GM21381 (cell line): ENCODE measurements at regions not wholly inside any gene's neighbourhood (a gene's known extent, or its start where the extent isn't known, plus 50 kb on each side); places are given as distances from the start of the nearest gene placed in this dataset.
"Not testable (repeated sequence)": the region's sequence is repeated elsewhere in the genome, so short reads cannot be mapped to it uniquely, and the experiment has no call there.

Experiments
- ATAC-seq: cut with Tn5 transposase; IDR thresholded peaks from one replicate; pipeline ENCODE4 v1.9.1; 2021; ENCODE audit warnings: mild to moderate bottlenecking, moderate library complexity; ENCODE audit not compliant: unreplicated experiment

DNA sequence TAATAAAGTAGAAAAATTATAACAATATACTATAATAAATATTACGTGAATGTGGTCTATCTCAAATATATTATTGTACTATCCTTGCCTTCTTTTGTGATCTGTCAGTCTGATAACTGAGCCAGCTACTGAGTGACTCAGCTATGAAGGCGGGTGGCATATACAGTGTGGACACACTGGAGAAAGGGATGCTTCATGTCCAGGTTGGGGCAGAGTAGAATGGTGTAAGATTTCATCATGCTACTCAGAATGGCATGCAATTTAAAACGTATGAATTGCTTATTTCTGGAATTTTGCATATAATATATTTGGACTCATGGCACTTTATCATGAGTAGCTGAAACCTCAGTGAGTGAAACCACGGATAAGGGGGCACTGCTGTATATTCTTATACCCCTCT is 172.9 kb upstream of the TBC1D5 start:
- no peak for ATAC-seq

DNA sequence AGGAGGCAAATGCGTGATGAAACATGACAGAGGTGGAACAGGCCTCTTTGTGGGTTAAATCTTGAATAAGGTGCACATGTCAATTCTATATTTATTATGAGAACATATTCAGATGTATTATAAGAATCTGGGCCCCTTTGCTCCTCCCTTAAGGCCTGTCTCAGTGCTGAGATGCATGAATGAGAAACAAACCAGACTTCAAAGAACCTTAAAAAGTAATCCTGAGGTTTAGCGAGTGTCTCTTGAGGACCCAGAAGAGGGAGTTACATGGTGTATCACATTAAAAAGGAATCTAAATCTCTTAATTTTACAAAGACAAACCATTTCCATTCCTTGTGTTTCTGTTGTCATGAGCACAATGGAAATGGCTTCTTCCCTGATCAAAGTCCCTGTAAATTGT is 170.9 kb upstream of the TBC1D5 start:
- ATAC-seq: no peak

DNA sequence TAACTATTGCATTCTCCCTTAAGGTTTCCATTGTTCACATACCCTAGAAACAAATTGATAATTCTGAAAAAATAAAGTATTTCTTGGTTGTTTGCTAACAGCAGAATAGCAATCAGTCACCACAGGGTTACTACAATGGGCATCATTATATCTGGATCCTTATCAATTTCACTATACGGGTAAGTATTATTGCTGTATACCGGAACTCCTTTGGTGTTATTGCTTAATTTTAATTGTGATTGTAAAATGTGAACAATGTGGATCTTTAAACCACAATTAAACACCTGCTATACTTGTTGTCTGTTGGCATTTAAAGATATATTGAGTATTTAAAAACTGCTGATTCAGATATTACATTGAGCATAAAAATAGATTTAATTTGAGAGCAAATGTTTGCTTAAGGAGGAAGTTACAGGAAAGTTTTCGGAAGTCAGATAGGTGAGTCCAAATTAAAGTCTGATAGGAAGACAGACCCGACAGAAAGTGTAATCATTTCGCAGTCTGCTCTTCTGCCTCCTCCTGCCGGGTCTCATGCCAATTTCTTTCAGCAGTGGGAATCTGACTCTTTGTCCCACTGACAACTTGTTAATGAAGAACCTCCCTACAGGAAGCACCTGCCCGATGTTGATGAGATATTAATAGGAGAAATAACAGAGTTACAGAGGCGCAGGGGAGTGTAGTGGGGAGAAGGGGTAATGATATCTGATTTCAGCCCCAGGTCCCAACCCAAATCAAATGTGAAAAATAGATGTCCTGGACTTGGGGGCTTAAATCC is 169.7 kb upstream of the TBC1D5 start:
- no peak for ATAC-seq

DNA sequence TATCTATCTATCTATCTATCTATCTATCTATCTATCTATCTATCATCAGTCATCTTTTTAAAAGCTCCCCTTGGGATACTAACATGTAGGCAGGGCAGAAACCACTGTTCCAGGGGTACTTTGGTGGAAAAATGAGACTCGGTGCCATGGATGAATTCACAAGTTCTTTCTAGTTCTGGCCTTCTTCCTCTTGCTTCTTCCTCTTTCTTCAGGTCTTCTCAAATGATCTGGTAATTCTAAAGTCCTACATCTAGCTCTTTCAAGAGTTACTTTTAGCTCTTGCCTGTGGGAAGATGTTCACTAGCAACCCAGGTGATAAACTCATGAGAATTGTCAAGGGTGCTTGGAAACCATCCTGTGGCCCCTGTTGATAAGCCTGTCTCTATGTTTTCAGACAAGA is 168.5 kb upstream of the TBC1D5 start:
- ATAC-seq: no peak

DNA sequence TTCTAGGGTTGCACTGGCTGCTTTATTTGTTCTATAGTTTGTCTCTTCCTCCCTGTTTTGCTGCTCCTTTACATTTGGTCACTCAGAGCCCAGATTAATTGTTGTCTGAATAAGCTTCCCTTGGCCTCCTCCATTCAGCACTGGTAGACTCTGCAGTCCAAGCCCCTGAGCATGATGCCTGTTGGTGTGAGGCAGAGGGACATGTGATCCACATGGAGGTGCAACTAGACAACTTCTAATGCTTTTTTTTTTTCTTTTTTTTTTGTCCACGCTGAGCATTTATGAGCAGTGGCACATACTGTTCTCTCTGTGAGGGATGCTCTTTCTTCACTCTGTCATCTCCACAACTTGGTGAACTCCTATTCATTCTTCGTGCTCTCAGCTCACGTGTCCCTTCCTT is 167.3 kb upstream of the TBC1D5 start:
- no peak for ATAC-seq

DNA sequence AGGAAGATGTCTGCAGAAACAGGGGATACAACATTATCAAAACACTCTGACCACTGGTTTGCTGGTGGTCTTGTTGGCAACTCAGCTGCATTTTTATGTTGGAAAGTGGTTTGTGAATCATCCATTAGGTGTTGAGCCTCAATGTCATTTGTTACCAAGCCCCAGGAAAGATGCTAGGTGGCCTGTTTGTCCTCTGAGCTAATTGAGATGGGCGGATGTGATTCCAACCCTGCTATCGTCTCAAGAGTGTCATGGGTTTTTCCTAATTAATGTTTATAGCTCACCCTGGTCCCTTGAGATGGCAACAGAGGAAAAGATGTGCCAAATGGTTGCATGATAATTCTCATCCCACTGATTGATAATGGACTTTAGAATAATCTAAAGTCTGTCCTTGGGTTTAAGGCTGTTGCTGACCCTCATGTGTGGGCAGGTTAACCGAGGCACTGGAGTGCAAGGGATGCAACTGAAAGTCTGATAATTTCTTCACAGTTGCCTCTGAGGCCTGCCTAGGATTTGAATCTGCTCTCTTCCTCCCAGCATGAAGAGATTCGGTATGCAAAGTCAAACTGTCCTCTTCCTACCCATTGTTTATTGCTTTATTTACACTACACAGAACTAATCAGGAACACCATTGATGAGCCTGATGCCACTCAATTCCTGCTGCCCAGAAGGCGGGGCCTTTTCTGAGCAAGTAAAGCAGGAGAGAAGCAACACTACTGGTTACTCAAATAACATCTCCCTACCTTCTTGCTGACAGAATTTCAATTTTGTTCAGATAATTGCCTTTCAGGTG is 166.2 kb upstream of the TBC1D5 start:
- no peak for ATAC-seq

DNA sequence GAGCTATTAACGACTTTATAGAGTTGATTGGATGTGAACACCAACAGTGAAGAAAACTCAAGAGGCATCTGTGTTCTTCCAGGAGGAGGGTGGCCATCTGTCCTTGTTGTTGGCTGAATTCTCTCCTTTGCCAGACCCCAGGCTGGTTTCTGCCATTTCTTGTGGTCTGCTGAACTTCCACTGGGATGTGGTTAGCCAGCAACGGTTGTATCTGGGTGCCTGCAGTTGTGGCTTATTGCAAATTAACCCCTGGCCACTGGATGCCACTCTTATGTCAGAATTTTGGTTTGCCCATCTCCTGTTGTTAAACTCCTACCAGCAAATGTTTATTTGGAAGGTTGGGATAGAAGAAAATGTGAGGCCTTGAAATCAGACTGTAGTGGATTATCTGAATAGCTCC is 163.6 kb upstream of the TBC1D5 start:
- no peak for ATAC-seq

DNA sequence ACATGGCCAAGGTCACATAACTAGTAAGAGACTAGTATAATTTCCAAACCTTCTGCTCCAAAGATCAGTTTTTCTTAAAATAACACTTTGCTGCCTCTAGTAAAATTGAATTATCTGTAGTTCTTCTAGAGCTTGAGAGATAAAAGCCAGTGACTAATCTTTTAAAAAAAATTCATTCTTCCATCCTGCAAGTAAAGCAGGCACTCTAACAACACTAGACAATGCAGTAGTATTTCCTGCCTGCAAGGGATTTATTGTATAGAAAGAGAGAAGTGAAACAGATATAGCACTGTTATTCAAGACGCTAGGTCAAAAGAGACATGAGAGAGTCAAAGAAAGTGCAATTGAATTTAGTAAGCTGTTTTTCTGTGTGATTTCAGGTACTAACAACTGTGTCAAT is 159.5 kb upstream of the TBC1D5 start:
- peak; percentile 74 for ATAC-seq

DNA sequence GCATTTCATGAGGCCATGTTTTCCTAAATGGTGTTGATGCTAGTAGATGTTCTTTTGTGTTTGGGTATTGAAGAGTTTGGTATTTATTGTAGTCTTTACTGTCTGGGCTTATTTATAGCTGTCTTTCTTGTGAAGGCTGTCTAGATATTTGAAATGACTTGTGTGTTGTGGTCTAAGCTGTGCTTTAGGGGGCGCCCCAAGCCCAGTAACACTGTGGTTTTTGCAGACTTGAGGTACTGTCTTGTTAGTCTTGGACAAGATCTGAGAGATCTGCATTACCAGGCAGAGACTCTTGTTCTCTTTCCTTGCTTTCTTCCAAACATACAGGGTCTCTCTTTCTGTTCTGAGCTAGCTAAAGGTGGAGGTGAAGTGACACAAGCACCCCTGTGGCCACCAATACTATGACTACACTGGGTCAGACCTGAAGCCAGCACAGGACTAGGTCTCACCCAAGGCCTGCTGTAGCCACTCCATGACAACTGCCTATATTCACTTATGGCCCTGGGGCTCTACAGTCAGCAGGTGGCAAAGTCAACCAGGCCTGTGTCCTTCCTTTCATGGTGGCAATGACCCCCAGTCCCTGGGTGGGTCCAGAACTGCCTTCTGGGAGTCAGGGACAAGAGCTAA is 152.1 kb upstream of the TBC1D5 start:
- ATAC-seq: peak; percentile 78

DNA sequence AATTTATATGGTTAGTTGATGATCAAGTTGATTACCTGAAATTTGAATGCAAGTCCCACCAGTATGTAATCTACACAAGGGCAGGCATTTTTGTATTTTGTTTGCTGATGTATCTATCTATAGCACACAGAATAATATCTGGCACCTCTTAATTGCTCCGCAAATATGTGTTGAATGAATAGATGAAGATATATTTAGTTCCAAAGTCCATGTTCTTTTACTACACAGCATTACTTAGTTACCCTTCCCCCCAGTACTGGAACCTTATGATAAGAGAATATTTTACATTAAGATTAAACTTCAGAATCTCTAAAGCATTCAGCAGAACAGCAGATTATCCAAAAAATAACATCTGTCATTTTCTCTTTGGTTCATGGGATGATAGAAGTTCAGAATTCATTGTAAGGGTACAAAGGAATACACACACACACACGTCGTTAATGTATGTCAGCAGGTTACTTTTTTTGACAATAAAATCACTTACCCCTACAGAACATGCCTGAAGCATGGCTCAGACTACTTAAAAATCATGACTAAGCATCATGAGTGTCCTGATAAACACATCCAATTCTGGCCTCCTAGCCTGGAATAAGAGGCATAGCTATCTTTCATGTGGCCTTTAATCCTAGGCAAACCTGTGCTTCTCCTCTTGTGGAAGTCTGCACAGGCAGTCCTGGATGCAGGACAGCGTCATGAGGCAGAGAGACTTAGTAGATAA is 148.9 kb upstream of the TBC1D5 start:
- no peak for ATAC-seq

DNA sequence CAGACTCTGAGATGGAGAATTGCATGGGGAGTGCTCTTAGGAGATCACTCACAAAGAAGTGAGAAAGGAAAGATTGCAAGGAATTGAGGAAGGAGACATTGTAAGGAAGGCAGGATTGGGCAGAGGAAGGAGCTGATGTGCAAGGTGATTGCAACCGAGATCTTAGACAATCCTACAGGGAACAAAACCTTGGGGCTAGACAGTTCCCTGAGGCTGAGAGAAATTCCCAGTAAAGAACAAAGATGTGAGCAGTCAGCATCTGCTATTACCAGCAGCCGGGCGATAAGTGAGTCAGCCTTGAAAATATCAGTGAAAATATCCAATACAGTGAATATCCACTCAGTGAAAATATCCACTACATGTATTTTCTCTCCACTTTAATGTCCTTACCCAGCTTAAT is 143.6 kb upstream of the TBC1D5 start:
- ATAC-seq: no peak

DNA sequence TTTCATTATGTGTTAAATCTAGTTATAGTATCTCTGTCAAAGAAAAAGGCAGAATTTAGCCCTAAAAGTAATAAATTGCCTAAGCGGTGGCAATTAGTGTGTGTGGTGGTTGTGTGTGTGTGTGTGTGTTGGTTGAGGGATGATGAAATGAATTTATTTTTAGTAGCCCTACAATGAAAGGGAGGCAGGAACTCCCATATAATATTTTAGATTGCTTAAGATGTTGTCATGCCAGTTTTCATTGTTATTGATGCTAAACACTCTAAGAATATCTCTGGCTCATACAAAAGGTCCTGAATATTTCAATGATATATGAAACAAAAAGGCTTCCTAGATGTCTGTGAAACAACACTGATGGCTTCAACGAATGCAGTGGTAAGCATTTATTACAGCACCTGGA is 140.6 kb upstream of the TBC1D5 start:
- no peak for ATAC-seq

DNA sequence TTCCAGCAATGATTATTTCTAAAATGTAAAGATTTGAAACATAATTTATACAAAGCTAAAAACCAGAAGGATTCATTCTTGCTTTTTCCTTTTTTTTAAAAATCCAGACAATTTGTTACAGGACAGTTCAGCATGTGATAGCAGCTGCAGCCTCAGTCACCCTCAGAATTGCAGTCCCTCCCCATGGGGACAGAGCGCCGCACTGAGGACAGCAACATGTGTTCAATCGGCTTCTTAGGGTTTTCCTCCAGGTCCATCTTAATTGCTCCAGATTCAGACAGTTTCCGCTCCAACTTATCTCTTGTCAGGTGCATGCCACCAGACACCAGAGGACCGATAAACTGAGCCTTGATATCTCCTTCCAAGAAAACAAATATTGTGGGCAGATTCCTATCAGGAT is 134.9 kb upstream of the TBC1D5 start:
- ATAC-seq: no peak

DNA sequence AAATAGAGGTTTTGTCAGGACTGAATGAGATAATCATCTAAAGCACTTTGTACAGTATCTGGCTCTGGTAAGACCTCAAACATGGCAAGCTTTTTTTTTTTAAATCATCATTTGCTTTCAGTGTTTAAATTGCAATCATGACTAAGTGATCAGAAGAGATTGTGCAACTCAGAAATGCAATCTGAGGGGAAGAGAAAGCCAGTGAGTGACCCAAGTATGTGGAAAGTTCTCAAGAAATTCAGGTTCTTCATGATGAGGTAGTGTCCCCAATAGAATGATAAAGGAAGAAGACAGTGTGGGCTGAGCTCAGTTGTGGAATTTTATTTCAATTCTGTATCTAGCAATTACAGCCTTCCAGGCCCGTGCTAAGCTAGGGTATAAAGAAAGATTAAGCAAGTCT is 132.2 kb upstream of the TBC1D5 start:
- no peak for ATAC-seq

DNA sequence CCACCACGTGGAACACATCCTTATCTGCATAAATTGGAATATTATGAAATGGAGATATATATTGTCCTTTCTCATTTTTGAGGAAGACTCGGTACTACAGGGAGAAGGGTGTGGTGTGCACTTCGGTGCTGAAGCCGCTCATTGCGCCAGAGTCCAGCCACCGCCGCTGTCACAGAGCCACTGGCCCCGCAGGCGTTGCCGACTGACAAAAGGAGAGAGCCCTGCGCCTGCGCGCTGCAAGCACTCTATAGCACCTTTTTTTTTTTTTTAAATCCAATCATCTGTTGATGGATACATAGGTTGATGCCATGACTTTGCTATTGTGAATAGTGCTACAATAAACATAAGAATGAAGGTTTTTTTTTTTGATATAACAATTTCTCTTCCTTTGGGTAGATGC is 130.0 kb upstream of the TBC1D5 start:
- ATAC-seq: no peak

DNA sequence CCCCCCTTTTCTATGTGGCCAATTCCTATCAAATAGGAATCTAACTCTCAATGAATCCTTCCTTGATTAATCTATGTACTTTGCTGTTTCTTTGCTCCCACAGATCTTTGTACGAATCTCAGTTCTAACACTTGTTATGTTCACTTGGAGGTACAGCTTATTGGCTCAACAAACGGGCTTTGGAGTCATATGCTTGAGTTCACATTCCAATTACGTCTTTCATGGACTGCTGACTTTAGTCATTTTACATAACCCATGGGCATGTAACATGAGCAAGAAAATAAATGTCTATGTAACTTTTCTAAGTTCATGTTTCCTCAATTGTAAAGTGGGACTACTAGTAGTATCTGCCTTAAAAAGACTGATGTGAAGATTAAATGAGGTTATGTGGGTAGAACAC is 123.2 kb upstream of the TBC1D5 start:
- no peak for ATAC-seq

DNA sequence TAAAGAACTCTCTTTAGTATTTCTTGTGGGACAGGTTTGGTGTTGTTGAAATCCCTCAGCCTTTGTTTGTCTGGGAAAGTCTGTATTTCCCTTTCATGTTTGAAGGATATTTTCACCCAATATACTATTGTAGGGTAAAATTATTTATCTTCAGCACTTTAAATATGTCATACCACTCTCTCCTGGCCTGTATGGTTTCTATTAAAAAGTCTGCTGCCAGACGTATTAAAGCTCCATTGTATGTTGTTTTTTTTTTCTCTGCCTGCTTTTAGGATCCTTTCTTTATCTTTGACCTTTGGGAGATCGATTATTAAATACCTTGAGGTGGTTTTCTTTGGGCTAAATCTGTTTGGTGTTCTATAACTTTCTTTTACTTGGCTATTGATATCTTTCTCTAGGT is 119.0 kb upstream of the TBC1D5 start:
- no peak for ATAC-seq

DNA sequence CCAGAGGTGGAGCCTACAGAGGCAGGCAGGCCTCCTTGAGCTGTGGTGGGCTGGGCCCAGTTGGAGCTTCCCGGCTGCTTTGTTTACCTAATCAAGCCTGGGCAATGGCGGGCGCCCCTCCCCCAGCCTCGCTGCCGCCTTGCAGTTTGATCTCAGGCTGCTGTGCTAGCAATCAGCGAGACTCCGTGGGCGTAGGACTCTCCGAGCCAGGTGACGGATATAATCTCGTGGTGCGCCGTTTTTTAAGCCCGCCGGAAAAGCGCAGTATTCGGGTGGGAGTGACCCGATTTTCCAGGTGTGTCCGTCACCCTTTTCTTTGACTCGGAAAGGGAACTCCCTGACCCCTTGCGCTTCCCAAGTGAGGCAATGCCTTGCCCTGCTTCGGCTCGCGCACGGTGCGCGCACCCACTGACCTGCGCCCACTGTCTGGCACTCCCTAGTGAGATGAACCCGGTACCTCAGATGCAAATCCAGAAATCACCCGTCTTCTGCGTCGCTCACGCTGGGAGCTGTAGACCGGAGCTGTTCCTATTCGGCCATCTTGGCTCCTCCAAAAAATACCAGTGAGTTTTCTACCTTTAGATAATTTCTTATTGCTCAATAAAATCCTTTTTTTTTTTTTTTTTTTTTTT is 118.5 kb upstream of the TBC1D5 start:
- ATAC-seq: not testable (repeated sequence)

DNA sequence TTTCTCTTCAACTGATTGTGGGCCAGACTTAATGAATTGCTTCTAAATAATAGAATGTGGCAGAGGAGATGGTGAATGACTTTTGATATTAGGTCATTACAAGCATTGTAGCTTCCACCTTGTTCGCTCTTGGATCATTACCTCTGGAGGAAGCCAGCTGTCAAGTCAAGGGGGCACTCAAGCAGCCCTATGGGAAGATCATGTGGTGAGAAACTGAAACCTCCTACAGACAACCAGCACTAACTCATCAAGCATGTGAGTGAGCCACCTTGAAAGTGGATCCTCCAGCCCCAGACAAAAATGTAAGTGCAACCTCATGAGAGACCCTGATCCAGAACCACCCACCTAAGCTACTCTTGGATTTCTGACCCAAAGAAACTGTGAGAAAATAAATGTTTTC is 109.8 kb upstream of the TBC1D5 start:
- ATAC-seq: peak; percentile 84

DNA sequence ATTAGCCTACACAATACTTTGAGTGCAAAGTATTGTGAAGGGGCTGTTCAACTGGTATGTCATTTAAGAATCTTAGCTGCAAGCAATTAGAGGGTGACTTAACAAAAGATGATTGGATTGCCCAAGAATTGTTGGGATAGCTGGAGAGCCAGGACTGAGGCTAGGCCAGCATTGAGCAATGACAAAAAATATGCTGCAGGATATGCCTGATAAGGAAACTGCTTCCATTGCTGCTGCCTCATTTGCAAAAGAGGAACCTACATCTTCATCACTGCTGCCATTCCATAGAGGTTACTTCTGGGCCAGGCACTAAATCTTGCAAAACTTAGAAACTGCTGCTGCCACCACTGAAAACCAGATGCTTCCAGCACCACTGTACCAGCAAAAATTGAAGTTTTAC is 108.0 kb upstream of the TBC1D5 start:
- no peak for ATAC-seq

DNA sequence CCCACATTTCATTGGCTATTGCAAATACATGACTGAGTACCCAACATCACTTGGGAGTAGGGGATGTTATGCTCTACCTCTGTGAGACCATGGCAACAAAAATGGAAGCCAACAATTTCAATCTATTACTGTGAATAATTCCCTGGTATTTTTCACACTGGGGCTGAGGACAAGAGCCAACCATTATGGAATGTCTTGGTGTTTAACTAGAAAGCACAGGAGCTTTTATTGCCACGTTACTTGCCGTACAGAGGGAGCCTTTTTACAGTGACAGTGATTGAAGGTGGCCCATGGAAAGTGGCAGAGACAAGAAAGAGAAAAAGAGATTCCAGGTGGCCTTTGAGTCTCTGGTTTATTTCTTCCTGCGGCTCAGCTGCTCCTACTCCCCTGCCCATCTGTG is 105.7 kb upstream of the TBC1D5 start:
- no peak for ATAC-seq
